ENCODE measurements at regions not wholly inside any gene's neighbourhood (a gene's known extent, or its start where the extent isn't known, plus 50 kb on each side); places are given as distances from the start of the nearest gene placed in this dataset.

GRCh38 chrX:39585808-39586207, 511.9 kb downstream of the BCOR start:
- Histone ChIP-seq H3K27ac (ENCODE audit: low read length) (no peak overlapping the region), H3K36me3 (ENCODE audit: control insufficient read depth in 2 of 2, insufficient read depth in 2 of 2, low read length in 2 of 2) (no peaks in the 10 kb centered on the region), H3K4me1 (ENCODE audit: control insufficient read depth, insufficient read depth, low read length) (no peaks in the 10 kb centered on the region), H3K9me3 (ENCODE audit: control insufficient read depth in 2 of 2, low read length in 2 of 2) (peaks cover 0 to 9% of the 10 kb centered on the region in 2 donors), H3K9ac (ENCODE audit: low read length in 2 of 2) (no peak overlapping the region), H3K27me3 (ENCODE audit: control insufficient read depth in 1 of 2, insufficient read depth in 2 of 2, low read length in 2 of 2) (peaks cover 0 to 18% of the 10 kb centered on the region in 2 donors), H3K4me3 (ENCODE audit: low read length in 2 of 2) (no peak overlapping the region)

DNA sequence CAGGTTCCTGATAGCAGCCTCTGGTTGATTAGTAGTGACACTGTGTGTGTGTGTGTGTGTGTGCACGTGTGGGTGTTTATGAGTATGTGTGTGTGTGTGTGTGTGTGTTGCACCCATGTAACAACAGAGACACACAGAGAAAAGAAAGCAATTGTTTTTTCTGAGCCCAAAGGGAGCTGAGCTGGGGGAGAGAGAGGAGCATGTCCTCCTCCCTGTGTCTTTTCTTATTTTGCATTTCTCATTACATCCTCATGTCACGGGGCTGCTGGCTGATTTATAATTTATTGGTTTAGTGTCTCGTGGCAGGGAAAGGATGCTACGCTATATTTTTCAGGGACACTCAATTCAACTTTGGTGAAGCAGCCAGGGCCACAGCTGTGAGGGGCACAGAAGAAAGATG, 511.4 kb downstream of the BCOR start:
- peaks cover 0 to 9% of the 10 kb centered on the region in 2 donors for H3K9me3 ChIP-seq (ENCODE audit: control insufficient read depth in 2 of 2, low read length in 2 of 2)
- peaks cover 0 to 18% of the 10 kb centered on the region in 2 donors for H3K27me3 ChIP-seq (ENCODE audit: control insufficient read depth in 1 of 2, insufficient read depth in 2 of 2, low read length in 2 of 2)
- no peaks in the 10 kb centered on the region for H3K4me1 ChIP-seq (ENCODE audit: control insufficient read depth, insufficient read depth, low read length)
- H3K4me3 ChIP-seq (ENCODE audit: low read length in 2 of 2), result no peak overlapping the region
- H3K36me3 ChIP-seq (ENCODE audit: control insufficient read depth in 2 of 2, insufficient read depth in 2 of 2, low read length in 2 of 2), result no peaks in the 10 kb centered on the region
- no peak overlapping the region for H3K9ac ChIP-seq (ENCODE audit: low read length in 2 of 2)
- H3K27ac ChIP-seq (ENCODE audit: low read length), result no peak overlapping the region

GRCh38 chrX:39591099-39591498, 506.7 kb downstream of the BCOR start:
- Histone ChIP-seq H3K27me3 (ENCODE audit: control insufficient read depth in 1 of 2, insufficient read depth in 2 of 2, low read length in 2 of 2) (peaks cover 0 to 15% of the 10 kb centered on the region in 2 donors), H3K27ac (ENCODE audit: low read length) (no peak overlapping the region), H3K4me1 (ENCODE audit: control insufficient read depth, insufficient read depth, low read length) (no peaks in the 10 kb centered on the region), H3K36me3 (ENCODE audit: control insufficient read depth in 2 of 2, insufficient read depth in 2 of 2, low read length in 2 of 2) (no peaks in the 10 kb centered on the region), H3K9ac (ENCODE audit: low read length in 2 of 2) (no peak overlapping the region), H3K4me3 (ENCODE audit: low read length in 2 of 2) (no peak overlapping the region), H3K9me3 (ENCODE audit: control insufficient read depth in 2 of 2, low read length in 2 of 2) (no peaks in the 10 kb centered on the region)

- Histone ChIP-seq H3K9ac (ENCODE audit: low read length in 2 of 2) (no peak overlapping the region), H3K36me3 (ENCODE audit: control insufficient read depth in 2 of 2, insufficient read depth in 2 of 2, low read length in 2 of 2) (no peaks in the 10 kb centered on the region), H3K4me1 (ENCODE audit: control insufficient read depth, insufficient read depth, low read length) (no peaks in the 10 kb centered on the region), H3K27me3 (ENCODE audit: control insufficient read depth in 1 of 2, insufficient read depth in 2 of 2, low read length in 2 of 2) (peaks cover 0 to 19% of the 10 kb centered on the region in 2 donors), H3K27ac (ENCODE audit: low read length) (no peak overlapping the region), H3K9me3 (ENCODE audit: control insufficient read depth in 2 of 2, low read length in 2 of 2) (no peaks in the 10 kb centered on the region), H3K4me3 (ENCODE audit: low read length in 2 of 2) (no peak overlapping the region)
These were observed 505.0 kb downstream of the BCOR start for GRCh38 chrX:39592776-39593175.

DNA sequence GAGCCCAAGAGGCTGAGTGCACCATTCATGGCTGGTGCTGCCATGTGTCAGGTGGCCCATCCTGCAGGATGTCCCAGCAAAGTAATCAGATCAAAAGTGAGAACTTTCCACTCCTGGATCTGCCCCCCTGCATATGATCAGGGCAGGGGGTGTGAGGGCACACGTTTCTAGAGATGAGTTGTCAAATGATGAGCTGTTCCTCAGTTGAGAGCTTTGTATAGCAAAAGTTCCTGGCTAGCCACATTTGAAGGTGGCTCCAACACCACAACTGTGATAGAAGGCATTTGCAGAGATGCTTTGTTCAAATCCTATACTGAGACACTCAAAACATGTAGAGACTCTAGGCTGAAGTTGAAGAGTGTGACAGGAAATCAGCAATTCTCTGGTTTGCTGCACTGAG, 501.8 kb downstream of the BCOR start:
- no peak overlapping the region for H3K9ac ChIP-seq (ENCODE audit: low read length in 2 of 2)
- H3K27me3 ChIP-seq (ENCODE audit: control insufficient read depth in 1 of 2, insufficient read depth in 2 of 2, low read length in 2 of 2), result peaks cover 0 to 17% of the 10 kb centered on the region in 2 donors
- H3K9me3 ChIP-seq (ENCODE audit: control insufficient read depth in 2 of 2, low read length in 2 of 2), result no peaks in the 10 kb centered on the region
- no peak overlapping the region for H3K4me3 ChIP-seq (ENCODE audit: low read length in 2 of 2)
- H3K36me3 ChIP-seq (ENCODE audit: control insufficient read depth in 2 of 2, insufficient read depth in 2 of 2, low read length in 2 of 2), result no peaks in the 10 kb centered on the region
- no peaks in the 10 kb centered on the region for H3K4me1 ChIP-seq (ENCODE audit: control insufficient read depth, insufficient read depth, low read length)
- no peak overlapping the region for H3K27ac ChIP-seq (ENCODE audit: low read length)

- no peaks in the 10 kb centered on the region for H3K36me3 ChIP-seq (ENCODE audit: control insufficient read depth in 2 of 2, insufficient read depth in 2 of 2, low read length in 2 of 2)
- H3K4me3 ChIP-seq (ENCODE audit: low read length in 2 of 2), result no peak overlapping the region
- H3K9ac ChIP-seq (ENCODE audit: low read length in 2 of 2), result no peak overlapping the region
- H3K4me1 ChIP-seq (ENCODE audit: control insufficient read depth, insufficient read depth, low read length), result no peaks in the 10 kb centered on the region
- peaks cover 0 to 17% of the 10 kb centered on the region in 2 donors for H3K27me3 ChIP-seq (ENCODE audit: control insufficient read depth in 1 of 2, insufficient read depth in 2 of 2, low read length in 2 of 2)
- no peaks in the 10 kb centered on the region for H3K9me3 ChIP-seq (ENCODE audit: control insufficient read depth in 2 of 2, low read length in 2 of 2)
- no peak overlapping the region for H3K27ac ChIP-seq (ENCODE audit: low read length)
These were observed 501.3 kb downstream of the BCOR start for GRCh38 chrX:39596437-39596836.

- Histone ChIP-seq H3K9me3 (ENCODE audit: control insufficient read depth in 2 of 2, low read length in 2 of 2) (no peaks in the 10 kb centered on the region), H3K27ac (ENCODE audit: low read length) (no peak overlapping the region), H3K4me3 (ENCODE audit: low read length in 2 of 2) (no peak overlapping the region), H3K4me1 (ENCODE audit: control insufficient read depth, insufficient read depth, low read length) (peaks cover 3% of the 10 kb centered on the region), H3K36me3 (ENCODE audit: control insufficient read depth in 2 of 2, insufficient read depth in 2 of 2, low read length in 2 of 2) (no peaks in the 10 kb centered on the region), H3K9ac (ENCODE audit: low read length in 2 of 2) (no peak overlapping the region), H3K27me3 (ENCODE audit: control insufficient read depth in 1 of 2, insufficient read depth in 2 of 2, low read length in 2 of 2) (peaks cover 0 to 13% of the 10 kb centered on the region in 2 donors)
These were observed 498.4 kb downstream of the BCOR start for GRCh38 chrX:39599339-39599738.

- Histone ChIP-seq H3K9ac (ENCODE audit: low read length in 2 of 2) (no peak overlapping the region), H3K9me3 (ENCODE audit: control insufficient read depth in 2 of 2, low read length in 2 of 2) (no peaks in the 10 kb centered on the region), H3K4me1 (ENCODE audit: control insufficient read depth, insufficient read depth, low read length) (peaks cover 3% of the 10 kb centered on the region), H3K36me3 (ENCODE audit: control insufficient read depth in 2 of 2, insufficient read depth in 2 of 2, low read length in 2 of 2) (no peaks in the 10 kb centered on the region), H3K4me3 (ENCODE audit: low read length in 2 of 2) (no peak overlapping the region), H3K27me3 (ENCODE audit: control insufficient read depth in 1 of 2, insufficient read depth in 2 of 2, low read length in 2 of 2) (peaks cover 0 to 13% of the 10 kb centered on the region in 2 donors), H3K27ac (ENCODE audit: low read length) (no peak overlapping the region)
These were observed 497.5 kb downstream of the BCOR start for GRCh38 chrX:39600222-39600621.

GRCh38 chrX:39601231-39602177, 496.3 kb downstream of the BCOR start:
- H3K4me1 ChIP-seq (ENCODE audit: control insufficient read depth, insufficient read depth, low read length), result peaks cover 3% of the 10 kb centered on the region
- no peak overlapping the region for H3K27ac ChIP-seq (ENCODE audit: low read length)
- H3K9ac ChIP-seq (ENCODE audit: low read length in 2 of 2), result no peak overlapping the region
- no peaks in the 10 kb centered on the region for H3K9me3 ChIP-seq (ENCODE audit: control insufficient read depth in 2 of 2, low read length in 2 of 2)
- H3K36me3 ChIP-seq (ENCODE audit: control insufficient read depth in 2 of 2, insufficient read depth in 2 of 2, low read length in 2 of 2), result no peaks in the 10 kb centered on the region
- peaks cover 0 to 13% of the 10 kb centered on the region in 2 donors for H3K27me3 ChIP-seq (ENCODE audit: control insufficient read depth in 1 of 2, insufficient read depth in 2 of 2, low read length in 2 of 2)
- no peak overlapping the region for H3K4me3 ChIP-seq (ENCODE audit: low read length in 2 of 2)

GRCh38 chrX:39602195-39602594, 495.6 kb downstream of the BCOR start:
- H3K27me3 ChIP-seq (ENCODE audit: control insufficient read depth in 1 of 2, insufficient read depth in 2 of 2, low read length in 2 of 2), result peaks cover 0 to 8% of the 10 kb centered on the region in 2 donors
- no peak overlapping the region for H3K27ac ChIP-seq (ENCODE audit: low read length)
- H3K4me3 ChIP-seq (ENCODE audit: low read length in 2 of 2), result no peak overlapping the region
- H3K9ac ChIP-seq (ENCODE audit: low read length in 2 of 2), result no peak overlapping the region
- peaks cover 3% of the 10 kb centered on the region for H3K4me1 ChIP-seq (ENCODE audit: control insufficient read depth, insufficient read depth, low read length)
- H3K9me3 ChIP-seq (ENCODE audit: control insufficient read depth in 2 of 2, low read length in 2 of 2), result no peaks in the 10 kb centered on the region
- no peaks in the 10 kb centered on the region for H3K36me3 ChIP-seq (ENCODE audit: control insufficient read depth in 2 of 2, insufficient read depth in 2 of 2, low read length in 2 of 2)

DNA sequence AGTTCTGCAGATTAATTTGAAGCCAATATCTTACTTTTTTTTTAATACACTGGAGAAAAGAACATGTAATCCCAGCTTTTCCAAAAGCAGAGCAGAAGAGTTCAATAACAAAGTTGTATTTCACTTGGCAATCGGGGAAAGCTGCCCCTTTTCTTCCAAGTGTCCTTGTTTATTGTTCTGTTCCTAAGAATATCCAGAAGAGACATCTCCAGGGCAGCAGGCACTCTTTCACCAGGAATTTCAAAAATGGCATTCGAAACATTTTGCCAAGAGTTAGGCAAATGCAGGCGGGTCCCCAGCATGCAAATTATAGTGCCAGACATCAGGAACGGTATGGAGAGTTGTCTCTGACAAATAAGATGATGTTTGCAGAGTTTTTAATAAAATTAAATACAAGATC, 494.5 kb downstream of the BCOR start:
- H3K9me3 ChIP-seq (ENCODE audit: control insufficient read depth in 2 of 2, low read length in 2 of 2), result no peaks in the 10 kb centered on the region
- H3K27ac ChIP-seq (ENCODE audit: low read length), result no peak overlapping the region
- no peak overlapping the region for H3K4me3 ChIP-seq (ENCODE audit: low read length in 2 of 2)
- peaks cover 0 to 5% of the 10 kb centered on the region in 2 donors for H3K27me3 ChIP-seq (ENCODE audit: control insufficient read depth in 1 of 2, insufficient read depth in 2 of 2, low read length in 2 of 2)
- H3K9ac ChIP-seq (ENCODE audit: low read length in 2 of 2), result no peak overlapping the region
- no peaks in the 10 kb centered on the region for H3K36me3 ChIP-seq (ENCODE audit: control insufficient read depth in 2 of 2, insufficient read depth in 2 of 2, low read length in 2 of 2)
- H3K4me1 ChIP-seq (ENCODE audit: control insufficient read depth, insufficient read depth, low read length), result peaks cover 3% of the 10 kb centered on the region
